CD14-positive monocyte (primary cell): ENCODE measurements at regions not wholly inside any gene's neighbourhood (a gene's known extent, or its start where the extent isn't known, plus 50 kb on each side); places are given as distances from the start of the nearest gene placed in this dataset.

ENCODE experiments used
- DNase-seq, 3 donors: peaks; one replicate each; pipeline ENCODE4 v3.0.0-alpha.2; 2011 to 2022
- H2AFZ ChIP-seq: 2 replicates; pipeline ENCODE4 v1.6.0; 2012; ENCODE audit warnings: mild to moderate bottlenecking, low read depth, low read length, inconsistent platforms; ENCODE audit not compliant: insufficient read depth, poor library complexity, severe bottlenecking
- H3K27ac ChIP-seq, 2 donors: 1 replicate in 1 of 2; 2 replicates in 1 of 2; pipeline ENCODE4 v1.5.1; 2012 to 2013; ENCODE audit warnings: low read length in 2 of 2, control low read depth in 1 of 2, inconsistent platforms in 1 of 2, low read depth in 1 of 2, mild to moderate bottlenecking in 1 of 2
- H3K27me3 ChIP-seq, 2 donors: one replicate each; pipeline versions ENCODE4 v1.6.0 to v1.6.1; 2011 to 2013; ENCODE audit warnings: low read length in 2 of 2; ENCODE audit not compliant: control insufficient read depth in 2 of 2, insufficient read depth in 2 of 2
- H3K36me3 ChIP-seq, 2 donors: replicated peaks in 1 of 2; 1 replicate in 1 of 2; 2 replicates in 1 of 2; pipeline versions ENCODE4 v1.5.1 to v1.6.1; 2012 to 2013; ENCODE audit warnings: low read length in 2 of 2, control low read depth in 1 of 2, inconsistent platforms in 1 of 2, mild to moderate bottlenecking in 1 of 2; ENCODE audit not compliant: insufficient read depth in 2 of 2, control insufficient read depth in 1 of 2
- H3K4me1 ChIP-seq, 2 donors: 1 replicate in 1 of 2; 2 replicates in 1 of 2; pipeline versions ENCODE4 v1.5.1 to v1.6.1; 2012 to 2013; ENCODE audit warnings: low read length in 2 of 2, control low read depth in 1 of 2, inconsistent platforms in 1 of 2, mild to moderate bottlenecking in 1 of 2, moderate library complexity in 1 of 2; ENCODE audit not compliant: insufficient read depth in 2 of 2, control insufficient read depth in 1 of 2
- H3K4me2 ChIP-seq: replicated peaks from 2 replicates; pipeline ENCODE3; 2012; ENCODE audit warnings: low read length, moderate library complexity, mild to moderate bottlenecking; ENCODE audit not compliant: poor library complexity, severe bottlenecking; ENCODE audit errors: extremely low read depth
- H3K4me3 ChIP-seq, 3 experiments: fragments of 200-600 bp in 1 of 3; sonication (generic) in 1 of 3; replicated peaks in 1 of 3; 1 replicate in 2 of 3; 2 replicates in 1 of 3; pipeline ENCODE4 v1.5.1; 2011 to 2013; ENCODE audit warnings: low read length in 3 of 3, mild to moderate bottlenecking in 3 of 3, control low read depth in 2 of 3, low read depth in 2 of 3, inconsistent platforms in 1 of 3, moderate library complexity in 1 of 3
- H3K79me2 ChIP-seq: 2 replicates; pipeline ENCODE4 v1.6.0; 2012; ENCODE audit warnings: mild to moderate bottlenecking, control low read depth, inconsistent platforms, low read length, moderate library complexity; ENCODE audit not compliant: insufficient read depth
- H3K9ac ChIP-seq: 2 replicates; pipeline ENCODE4 v1.6.0; 2017; ENCODE audit warnings: low read length, mild to moderate bottlenecking; ENCODE audit not compliant: insufficient read depth, poor library complexity, severe bottlenecking
- H3K9me3 ChIP-seq, 2 donors: replicated peaks in 1 of 2; 1 replicate in 1 of 2; 2 replicates in 1 of 2; pipeline versions ENCODE4 v1.5.1 to v1.6.1; 2012 to 2013; ENCODE audit warnings: low read length in 2 of 2, control low read depth in 1 of 2; ENCODE audit not compliant: control insufficient read depth in 1 of 2, insufficient read depth in 1 of 2
- H4K20me1 ChIP-seq: 2 replicates; pipeline ENCODE4 v1.6.0; 2012; ENCODE audit warnings: mild to moderate bottlenecking, low read length, control low read depth, moderate library complexity; ENCODE audit not compliant: insufficient read depth
- H3K27ac Mint-ChIP-seq, 7 donors: one replicate each; pipeline ENCODE4 v1.8.0; 2020; ENCODE audit warnings: mild to moderate bottlenecking in 7 of 7, mixed read lengths in 7 of 7, moderate library complexity in 6 of 7, inconsistent platforms in 2 of 7
- H3K27me3 Mint-ChIP-seq, 3 donors: one replicate each; pipeline ENCODE4 v1.8.0; 2021 to 2022; ENCODE audit warnings: low read depth in 3 of 3, mild to moderate bottlenecking in 3 of 3, mixed read lengths in 3 of 3, moderate library complexity in 3 of 3, inconsistent platforms in 1 of 3
- H3K36me3 Mint-ChIP-seq, 2 donors: one replicate each; pipeline ENCODE4 v1.8.0; 2020; ENCODE audit warnings: mixed read lengths in 2 of 2, inconsistent platforms in 1 of 2, mild to moderate bottlenecking in 1 of 2
- H3K4me1 Mint-ChIP-seq: one replicate; pipeline ENCODE4 v1.8.0; 2020; ENCODE audit warnings: mild to moderate bottlenecking, mixed read lengths
- H3K4me3 Mint-ChIP-seq, 2 donors: one replicate each; pipeline ENCODE4 v1.8.0; 2020; ENCODE audit warnings: mild to moderate bottlenecking in 2 of 2, mixed read lengths in 2 of 2, moderate library complexity in 1 of 2
- H3K9me3 Mint-ChIP-seq, 7 donors: one replicate each; pipeline ENCODE4 v1.8.0; 2020 to 2022; ENCODE audit warnings: mixed read lengths in 7 of 7, mild to moderate bottlenecking in 6 of 7, moderate library complexity in 6 of 7, inconsistent platforms in 2 of 7
- CTCF ChIP-seq: fragments of 200-600 bp; IDR thresholded peaks from one replicate; pipeline ENCODE4 v1.8.0; 2022; ENCODE audit warnings: antibody characterized with exemption, mild to moderate bottlenecking
- WGBS: methylation state at CpG from one replicate; pipeline ENCODE4 v1.1.5; 2013; ENCODE audit warnings: missing lambda C conversion rate; ENCODE audit not compliant: insufficient coverage; 5-methylcytosine and 5-hydroxymethylcytosine counted together
- intact Hi-C, 2 donors: fragments of 100-400 bp; cut with micrococcal nuclease; formaldehyde crosslinking; loops; one replicate each; pipeline versions ENCODE4 v1.15.0 to v1.15.1; 2023

DNA sequence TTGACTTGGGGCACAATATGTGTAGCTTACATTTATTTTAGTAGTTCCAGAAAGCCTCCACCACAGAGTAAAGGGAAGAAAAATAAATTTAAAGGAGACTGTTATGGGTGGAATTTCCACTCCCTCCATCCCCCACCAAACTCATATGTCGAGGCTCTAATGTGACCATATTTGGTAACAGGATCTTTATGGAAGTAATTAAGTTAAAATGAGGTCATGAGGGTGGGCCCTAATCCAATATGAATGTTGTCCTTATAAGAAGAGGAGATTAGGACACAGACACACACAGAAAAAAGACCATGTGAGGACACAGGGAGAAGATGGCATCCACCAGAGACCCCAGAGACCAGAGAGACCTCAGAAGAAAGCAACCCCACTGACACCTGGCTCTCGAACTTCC is 189.7 kb downstream of the EDN1 start:
- no peak overlapping the region for H3K27ac Mint-ChIP-seq
- H3K9me3 ChIP-seq = no peaks in the 10 kb centered on the region
- H3K36me3 ChIP-seq = no peaks in the 10 kb centered on the region
- peaks cover 8% of the 10 kb centered on the region for H3K4me1 Mint-ChIP-seq
- no peaks in the 10 kb centered on the region for H3K27me3 ChIP-seq
- WGBS = no CpG with 5 or more reads among the region's 2 CpGs
- DNase-seq = no peak
- H3K36me3 Mint-ChIP-seq = no peaks in the 10 kb centered on the region
- H3K79me2 ChIP-seq = no peaks in the 10 kb centered on the region
- H3K9me3 Mint-ChIP-seq = no peaks in the 10 kb centered on the region
- no peak overlapping the region for H3K27ac ChIP-seq
- intact Hi-C loops = no loop called here
- no peak overlapping the region for H2AFZ ChIP-seq
- H3K4me2 ChIP-seq = no peak overlapping the region
- peaks cover 0 to 5% of the 10 kb centered on the region in 2 donors for H3K4me1 ChIP-seq
- no peak overlapping the region for H3K4me3 ChIP-seq
- H3K9ac ChIP-seq = no peak overlapping the region
- no peaks in the 10 kb centered on the region for H4K20me1 ChIP-seq
- no peak overlapping the region for H3K4me3 Mint-ChIP-seq
- H3K27me3 Mint-ChIP-seq = peaks cover 0 to 1% (median 1%) of the 10 kb centered on the region in 3 donors
- no peak for TF ChIP-seq CTCF

DNA sequence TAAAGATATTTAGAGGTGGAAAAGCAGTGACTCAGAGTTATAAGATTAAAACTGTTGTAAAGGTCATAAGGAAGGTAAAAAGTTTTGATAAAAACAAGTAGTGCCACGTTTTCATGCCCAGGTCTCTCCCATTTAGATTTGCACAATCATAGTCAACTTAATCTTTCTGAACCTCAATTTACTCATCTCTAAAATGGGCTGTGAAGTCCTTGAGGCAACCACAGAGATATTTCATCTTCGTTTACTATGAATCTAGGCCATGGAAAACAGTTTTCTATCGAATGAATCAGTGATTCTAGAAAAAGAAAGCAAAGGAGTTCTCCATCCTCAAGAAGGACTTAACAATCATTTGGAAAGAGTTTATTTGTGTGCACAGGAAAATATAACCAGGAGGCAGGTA is 190.2 kb downstream of the EDN1 start:
- Histone ChIP-seq H2AFZ (no peak overlapping the region), H3K4me2 (no peak overlapping the region), H3K9me3 (no peaks in the 10 kb centered on the region), H3K9ac (no peak overlapping the region), H3K79me2 (no peaks in the 10 kb centered on the region), H3K4me3 (no peak overlapping the region), H3K27me3 (no peaks in the 10 kb centered on the region), H4K20me1 (no peaks in the 10 kb centered on the region), H3K36me3 (no peaks in the 10 kb centered on the region), H3K27ac (no peak overlapping the region), H3K4me1 (peaks cover 0 to 5% of the 10 kb centered on the region in 2 donors)
- 100% methylated on average over 1 of the region's 3 CpGs for WGBS
- Mint-ChIP-seq H3K4me1 (peaks cover 8% of the 10 kb centered on the region), H3K36me3 (no peaks in the 10 kb centered on the region), H3K27me3 (peaks cover 0 to 1% (median 1%) of the 10 kb centered on the region in 3 donors), H3K4me3 (no peak overlapping the region), H3K27ac (no peak overlapping the region), H3K9me3 (no peaks in the 10 kb centered on the region)
- intact Hi-C loops = no loop called here
- no peak for TF ChIP-seq CTCF
- no peak for DNase-seq
